Testis (tissue), 2 donors: ENCODE measurements at regions not wholly inside any gene's neighbourhood (a gene's known extent, or its start where the extent isn't known, plus 50 kb on each side); places are given as distances from the start of the nearest gene placed in this dataset.

Experiments
- POLR2A ChIP-seq: fragments of 450-650 bp; IDR thresholded peaks from one replicate; pipeline ENCODE4 v1.6.1; 2017; ENCODE audit warnings: antibody characterized with exemption, mild to moderate bottlenecking, moderate library complexity
- TF ChIP-seq, protein P1 (sequence below), 3 experiments: fragments of 450-650 bp in 2 of 3; fragments of 200-600 bp in 1 of 3; sonication (generic) in 1 of 3; IDR thresholded peaks; one replicate each; pipeline ENCODE4 v1.5.1; 2016 to 2019; ENCODE audit warnings: antibody characterized with exemption in 3 of 3, mild to moderate bottlenecking in 2 of 3, moderate library complexity in 1 of 3

DNA sequence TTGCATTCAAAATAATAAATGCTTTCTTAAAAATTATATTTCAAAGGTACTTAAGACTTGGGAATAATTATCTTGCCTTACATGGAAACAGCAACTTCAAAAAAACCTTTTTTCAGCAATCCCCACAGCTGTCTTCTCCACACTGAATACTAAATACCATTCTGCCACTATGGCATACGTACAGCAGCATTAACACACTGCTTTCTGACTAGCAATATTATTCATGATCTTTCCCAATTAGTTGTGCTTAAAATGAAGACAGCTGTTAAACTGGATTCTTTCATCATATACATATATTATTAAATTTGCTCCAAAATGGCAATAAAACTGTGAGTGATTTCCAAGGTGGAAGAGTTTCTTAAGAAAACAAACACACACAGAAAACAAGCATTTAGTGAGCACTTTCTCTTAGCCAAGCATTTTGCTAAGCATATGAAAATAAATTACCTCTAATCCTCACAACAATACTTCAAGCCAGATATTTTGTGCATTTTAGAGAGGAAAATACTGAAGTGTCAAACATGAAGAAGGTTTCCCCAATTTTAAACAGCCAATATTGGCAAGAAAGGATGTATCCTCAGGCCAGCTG, 609.5 kb downstream of the SLITRK1 start:
- TF ChIP-seq, protein P1, sequence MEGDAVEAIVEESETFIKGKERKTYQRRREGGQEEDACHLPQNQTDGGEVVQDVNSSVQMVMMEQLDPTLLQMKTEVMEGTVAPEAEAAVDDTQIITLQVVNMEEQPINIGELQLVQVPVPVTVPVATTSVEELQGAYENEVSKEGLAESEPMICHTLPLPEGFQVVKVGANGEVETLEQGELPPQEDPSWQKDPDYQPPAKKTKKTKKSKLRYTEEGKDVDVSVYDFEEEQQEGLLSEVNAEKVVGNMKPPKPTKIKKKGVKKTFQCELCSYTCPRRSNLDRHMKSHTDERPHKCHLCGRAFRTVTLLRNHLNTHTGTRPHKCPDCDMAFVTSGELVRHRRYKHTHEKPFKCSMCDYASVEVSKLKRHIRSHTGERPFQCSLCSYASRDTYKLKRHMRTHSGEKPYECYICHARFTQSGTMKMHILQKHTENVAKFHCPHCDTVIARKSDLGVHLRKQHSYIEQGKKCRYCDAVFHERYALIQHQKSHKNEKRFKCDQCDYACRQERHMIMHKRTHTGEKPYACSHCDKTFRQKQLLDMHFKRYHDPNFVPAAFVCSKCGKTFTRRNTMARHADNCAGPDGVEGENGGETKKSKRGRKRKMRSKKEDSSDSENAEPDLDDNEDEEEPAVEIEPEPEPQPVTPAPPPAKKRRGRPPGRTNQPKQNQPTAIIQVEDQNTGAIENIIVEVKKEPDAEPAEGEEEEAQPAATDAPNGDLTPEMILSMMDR (IDR thresholded peaks at IDR 0.05) = no peak
- no peak for TF ChIP-seq POLR2A
